Iris pigment epithelial cell (primary cell): ENCODE measurements at regions not wholly inside any gene's neighbourhood (a gene's known extent, or its start where the extent isn't known, plus 50 kb on each side); places are given as distances from the start of the nearest gene placed in this dataset.
"Not testable (repeated sequence)": the region's sequence is repeated elsewhere in the genome, so short reads cannot be mapped to it uniquely, and the experiment has no call there.

ENCODE experiments used
- DNase-seq: peaks from one replicate; pipeline ENCODE4 v3.0.0-alpha.2; 2011; ENCODE audit warnings: low read depth

- no peak for DNase-seq
Observed at GRCh38 chr11:89545691-89546090, 54.5 kb upstream of the NOX4 start.

- DNase-seq: not testable (repeated sequence)
Observed at GRCh38 chr11:89555781-89556180, 64.6 kb upstream of the NOX4 start.

GRCh38 chr11:89556731-89557707 lies 65.8 kb upstream of the NOX4 start:
- DNase-seq: not testable (repeated sequence)

- DNase-seq: not testable (repeated sequence)
Observed at GRCh38 chr11:89560598-89560997, 69.4 kb upstream of the NOX4 start.

GRCh38 chr11:89562731-89563130 lies 71.6 kb upstream of the NOX4 start:
- DNase-seq: not testable (repeated sequence)

- DNase-seq: no peak
Observed at GRCh38 chr11:89566972-89567371, 75.8 kb upstream of the NOX4 start.

GRCh38 chr11:89569387-89569786 lies 78.2 kb upstream of the NOX4 start:
- not testable (repeated sequence) for DNase-seq

- not testable (repeated sequence) for DNase-seq
Observed at GRCh38 chr11:89571706-89572105, 80.5 kb upstream of the NOX4 start.

GRCh38 chr11:89575846-89576245 lies 84.7 kb upstream of the NOX4 start:
- DNase-seq: not testable (repeated sequence)

GRCh38 chr11:89577428-89577827 lies 86.3 kb upstream of the NOX4 start:
- not testable (repeated sequence) for DNase-seq

GRCh38 chr11:89583580-89583979 lies 92.4 kb upstream of the NOX4 start:
- no peak for DNase-seq

- not testable (repeated sequence) for DNase-seq
Observed at GRCh38 chr11:89585046-89585445, 93.9 kb upstream of the NOX4 start.

- DNase-seq: not testable (repeated sequence)
Observed at GRCh38 chr11:89585471-89585870, 94.3 kb upstream of the NOX4 start.

GRCh38 chr11:89589413-89589812 lies 98.2 kb upstream of the NOX4 start:
- not testable (repeated sequence) for DNase-seq

- not testable (repeated sequence) for DNase-seq
Observed at GRCh38 chr11:89590008-89590632, 98.9 kb upstream of the NOX4 start.

- peak; percentile 87 for DNase-seq
Observed at GRCh38 chr11:89601263-89601662, 108.8 kb upstream of the TRIM77 start.

GRCh38 chr11:89604281-89604680 lies 105.8 kb upstream of the TRIM77 start:
- no peak for DNase-seq

GRCh38 chr11:89606845-89607244 lies 103.3 kb upstream of the TRIM77 start:
- peak; percentile 81 for DNase-seq

GRCh38 chr11:89607497-89607896 lies 102.6 kb upstream of the TRIM77 start:
- DNase-seq: not testable (repeated sequence)

GRCh38 chr11:89608234-89608966 lies 101.7 kb upstream of the TRIM77 start:
- no peak for DNase-seq

GRCh38 chr11:89612096-89612495 lies 98.0 kb upstream of the TRIM77 start:
- no peak for DNase-seq

- DNase-seq: no peak
Observed at GRCh38 chr11:89613911-89614310, 96.2 kb upstream of the TRIM77 start.
